ENCODE measurements at regions not wholly inside any gene's neighbourhood (a gene's known extent, or its start where the extent isn't known, plus 50 kb on each side); places are given as distances from the start of the nearest gene placed in this dataset.
"Not testable (repeated sequence)": the region's sequence is repeated elsewhere in the genome, so short reads cannot be mapped to it uniquely, and the experiment has no call there.

DNA sequence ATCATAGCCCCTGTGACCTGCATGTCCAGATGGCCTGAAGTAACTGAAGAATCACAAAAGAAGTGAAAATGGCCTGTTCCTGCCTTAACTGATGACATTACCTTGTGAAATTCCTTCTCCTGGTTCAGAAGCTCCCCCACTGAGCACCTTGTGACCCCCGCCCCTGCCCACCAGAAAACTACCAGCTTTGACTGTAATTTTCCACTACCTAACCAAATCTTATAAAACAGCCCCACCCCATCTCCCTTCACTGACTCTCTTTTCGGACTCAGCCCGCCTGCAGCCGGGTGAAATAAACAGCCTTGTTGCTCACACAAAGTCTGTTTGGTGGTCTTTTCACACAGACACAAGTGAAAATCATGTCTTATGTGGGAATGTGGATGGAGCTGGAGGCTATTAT is 373.9 kb upstream of the TRPC7 start:
- not testable (repeated sequence) for TF ChIP-seq EZH2 (IDR thresholded peaks at IDR 0.05)
- TF ChIP-seq, protein P1, sequence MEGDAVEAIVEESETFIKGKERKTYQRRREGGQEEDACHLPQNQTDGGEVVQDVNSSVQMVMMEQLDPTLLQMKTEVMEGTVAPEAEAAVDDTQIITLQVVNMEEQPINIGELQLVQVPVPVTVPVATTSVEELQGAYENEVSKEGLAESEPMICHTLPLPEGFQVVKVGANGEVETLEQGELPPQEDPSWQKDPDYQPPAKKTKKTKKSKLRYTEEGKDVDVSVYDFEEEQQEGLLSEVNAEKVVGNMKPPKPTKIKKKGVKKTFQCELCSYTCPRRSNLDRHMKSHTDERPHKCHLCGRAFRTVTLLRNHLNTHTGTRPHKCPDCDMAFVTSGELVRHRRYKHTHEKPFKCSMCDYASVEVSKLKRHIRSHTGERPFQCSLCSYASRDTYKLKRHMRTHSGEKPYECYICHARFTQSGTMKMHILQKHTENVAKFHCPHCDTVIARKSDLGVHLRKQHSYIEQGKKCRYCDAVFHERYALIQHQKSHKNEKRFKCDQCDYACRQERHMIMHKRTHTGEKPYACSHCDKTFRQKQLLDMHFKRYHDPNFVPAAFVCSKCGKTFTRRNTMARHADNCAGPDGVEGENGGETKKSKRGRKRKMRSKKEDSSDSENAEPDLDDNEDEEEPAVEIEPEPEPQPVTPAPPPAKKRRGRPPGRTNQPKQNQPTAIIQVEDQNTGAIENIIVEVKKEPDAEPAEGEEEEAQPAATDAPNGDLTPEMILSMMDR (IDR thresholded peaks at IDR 0.05), result not testable (repeated sequence)

Data from neural progenitor cell (in vitro differentiated cells).